CD1c-positive myeloid dendritic cell (primary cell): ENCODE measurements at regions not wholly inside any gene's neighbourhood (a gene's known extent, or its start where the extent isn't known, plus 50 kb on each side); places are given as distances from the start of the nearest gene placed in this dataset.
"Not testable (repeated sequence)": the region's sequence is repeated elsewhere in the genome, so short reads cannot be mapped to it uniquely, and the experiment has no call there.

Experiments used
- DNase-seq: peaks from one replicate; pipeline ENCODE4 v3.0.0-alpha.2; 2016; ENCODE audit errors: extremely low spot score

- DNase-seq = no peak
These were observed 271.3 kb upstream of the B3GALT2 start for GRCh38 chr1:193457676-193458075.

- DNase-seq = no peak
These were observed 270.4 kb upstream of the B3GALT2 start for GRCh38 chr1:193456811-193457280.

GRCh38 chr1:193451606-193452005 is 265.2 kb upstream of the B3GALT2 start:
- DNase-seq = no peak

- no peak for DNase-seq
These were observed 264.6 kb upstream of the B3GALT2 start for GRCh38 chr1:193451001-193451400.

GRCh38 chr1:193448682-193449461 is 262.5 kb upstream of the B3GALT2 start:
- DNase-seq = no peak

- no peak for DNase-seq
These were observed 257.5 kb upstream of the B3GALT2 start for GRCh38 chr1:193443886-193444285.

GRCh38 chr1:193438771-193439170 is 252.4 kb upstream of the B3GALT2 start:
- DNase-seq = no peak

GRCh38 chr1:193438312-193438711 is 251.9 kb upstream of the B3GALT2 start:
- no peak for DNase-seq

- no peak for DNase-seq
These were observed 251.4 kb upstream of the B3GALT2 start for GRCh38 chr1:193437785-193438184.

- not testable (repeated sequence) for DNase-seq
These were observed 250.9 kb upstream of the B3GALT2 start for GRCh38 chr1:193437333-193437732.

GRCh38 chr1:193435781-193436180 is 249.4 kb upstream of the B3GALT2 start:
- no peak for DNase-seq

GRCh38 chr1:193434319-193434718 is 247.9 kb upstream of the B3GALT2 start:
- DNase-seq = no peak

GRCh38 chr1:193433599-193433998 is 247.2 kb upstream of the B3GALT2 start:
- DNase-seq = no peak

GRCh38 chr1:193432979-193433587 is 246.7 kb upstream of the B3GALT2 start:
- DNase-seq = no peak

GRCh38 chr1:193431265-193431977 is 245.0 kb upstream of the B3GALT2 start:
- DNase-seq = no peak

GRCh38 chr1:193427524-193427923 is 241.1 kb upstream of the B3GALT2 start:
- no peak for DNase-seq

GRCh38 chr1:193426061-193426460 is 239.6 kb upstream of the B3GALT2 start:
- no peak for DNase-seq

GRCh38 chr1:193421487-193421886 is 235.1 kb upstream of the B3GALT2 start:
- DNase-seq = no peak

- DNase-seq = no peak
These were observed 232.9 kb upstream of the B3GALT2 start for GRCh38 chr1:193419295-193419694.

- no peak for DNase-seq
These were observed 232.3 kb upstream of the B3GALT2 start for GRCh38 chr1:193418745-193419058.

- peak; percentile 19 for DNase-seq
These were observed 231.7 kb upstream of the B3GALT2 start for GRCh38 chr1:193417945-193418744.

- DNase-seq = no peak
These were observed 231.0 kb upstream of the B3GALT2 start for GRCh38 chr1:193417403-193417802.
